ENCODE measurements at regions not wholly inside any gene's neighbourhood (a gene's known extent, or its start where the extent isn't known, plus 50 kb on each side); places are given as distances from the start of the nearest gene placed in this dataset.
"Not testable (repeated sequence)": the region's sequence is repeated elsewhere in the genome, so short reads cannot be mapped to it uniquely, and the experiment has no call there.

GRCh38 chr21:32884062-32884461 is 112.5 kb upstream of the PAXBP1 start:
- no peak for DNase-seq (ENCODE audit: low read depth)

- no peak for DNase-seq (ENCODE audit: low read depth)
Observed at GRCh38 chr21:32886339-32886738, 114.8 kb upstream of the PAXBP1 start.

- DNase-seq (ENCODE audit: low read depth), result no peak
Observed at GRCh38 chr21:32887026-32887425, 115.5 kb upstream of the PAXBP1 start.

GRCh38 chr21:32888971-32889370 is 117.4 kb upstream of the PAXBP1 start:
- DNase-seq (ENCODE audit: low read depth), result peak; percentile 9

- peak; percentile 27 for DNase-seq (ENCODE audit: low read depth)
Observed at GRCh38 chr21:32889596-32889995, 118.0 kb upstream of the PAXBP1 start.

GRCh38 chr21:32894321-32894720 is 122.8 kb upstream of the PAXBP1 start:
- no peak for DNase-seq (ENCODE audit: low read depth)

- no peak for DNase-seq (ENCODE audit: low read depth)
Observed at GRCh38 chr21:32900814-32901213, 124.9 kb upstream of the OLIG2 start.

GRCh38 chr21:32907521-32907920 is 118.2 kb upstream of the OLIG2 start:
- no peak for DNase-seq (ENCODE audit: low read depth)

- no peak for DNase-seq (ENCODE audit: low read depth)
Observed at GRCh38 chr21:32908534-32908933, 117.2 kb upstream of the OLIG2 start.

- no peak for DNase-seq (ENCODE audit: low read depth)
Observed at GRCh38 chr21:32909393-32909792, 116.3 kb upstream of the OLIG2 start.

GRCh38 chr21:32914424-32915039 is 111.2 kb upstream of the OLIG2 start:
- DNase-seq (ENCODE audit: low read depth), result no peak

- no peak for DNase-seq (ENCODE audit: low read depth)
Observed at GRCh38 chr21:32915099-32915498, 110.6 kb upstream of the OLIG2 start.

GRCh38 chr21:32916088-32916487 is 109.6 kb upstream of the OLIG2 start:
- DNase-seq (ENCODE audit: low read depth), result no peak

GRCh38 chr21:32916522-32917099 is 109.1 kb upstream of the OLIG2 start:
- no peak for DNase-seq (ENCODE audit: low read depth)

GRCh38 chr21:32917362-32918135 is 108.2 kb upstream of the OLIG2 start:
- DNase-seq (ENCODE audit: low read depth), result no peak

- DNase-seq (ENCODE audit: low read depth), result no peak
Observed at GRCh38 chr21:32918478-32919120, 107.1 kb upstream of the OLIG2 start.

- no peak for DNase-seq (ENCODE audit: low read depth)
Observed at GRCh38 chr21:32920474-32920873, 105.3 kb upstream of the OLIG2 start.

- no peak for DNase-seq (ENCODE audit: low read depth)
Observed at GRCh38 chr21:32921632-32922230, 104.0 kb upstream of the OLIG2 start.

- no peak for DNase-seq (ENCODE audit: low read depth)
Observed at GRCh38 chr21:32925098-32925497, 100.6 kb upstream of the OLIG2 start.

- no peak for DNase-seq (ENCODE audit: low read depth)
Observed at GRCh38 chr21:32929633-32930038, 96.1 kb upstream of the OLIG2 start.

GRCh38 chr21:32930673-32931072 is 95.1 kb upstream of the OLIG2 start:
- DNase-seq (ENCODE audit: low read depth), result no peak

- not testable (repeated sequence) for DNase-seq (ENCODE audit: low read depth)
Observed at GRCh38 chr21:32934068-32934467, 91.7 kb upstream of the OLIG2 start.

- DNase-seq (ENCODE audit: low read depth), result no peak
Observed at GRCh38 chr21:32934829-32935228, 90.9 kb upstream of the OLIG2 start.
